ENCODE measurements at regions not wholly inside any gene's neighbourhood (a gene's known extent, or its start where the extent isn't known, plus 50 kb on each side); places are given as distances from the start of the nearest gene placed in this dataset.

GRCh38 chr5:6105320-6105719, 273.0 kb downstream of the MED10 start:
- no peak for TF ChIP-seq CTCF (IDR thresholded peaks at IDR 0.05)
- no peak for TF ChIP-seq POLR2AphosphoS5 (IDR thresholded peaks at IDR 0.05)

Measured in breast epithelium (tissue), 3 donors.